Testis (tissue), 2 donors: ENCODE measurements at regions not wholly inside any gene's neighbourhood (a gene's known extent, or its start where the extent isn't known, plus 50 kb on each side); places are given as distances from the start of the nearest gene placed in this dataset.

Experiments used
- DNase-seq: peaks from one replicate; pipeline ENCODE4 v3.0.0-alpha.2; 2019
- H3K27ac ChIP-seq, 2 donors: fragments of 200-600 bp; sonication (generic); one replicate each; pipeline ENCODE4 v1.5.1; 2019
- H3K27me3 ChIP-seq: fragments of 200-600 bp; sonication (generic); one replicate; pipeline ENCODE4 v1.5.1; 2019
- H3K36me3 ChIP-seq: fragments of 200-600 bp; sonication (generic); one replicate; pipeline ENCODE4 v1.5.1; 2017; ENCODE audit warnings: low read depth; ENCODE audit errors: missing control alignments
- H3K4me1 ChIP-seq: fragments of 200-600 bp; sonication (generic); one replicate; pipeline ENCODE4 v1.5.1; 2019
- H3K4me3 ChIP-seq, 2 donors: fragments of 200-600 bp; sonication (generic); one replicate each; pipeline ENCODE4 v1.5.1; 2017 to 2019
- H3K9me3 ChIP-seq: fragments of 200-600 bp; sonication (generic); one replicate; pipeline ENCODE4 v1.5.1; 2017
- CTCF ChIP-seq, 3 experiments: fragments of 450-650 bp in 2 of 3; fragments of 200-600 bp in 1 of 3; sonication (generic) in 1 of 3; IDR thresholded peaks; one replicate each; pipeline ENCODE4 v1.5.1; 2016 to 2019; ENCODE audit warnings: antibody characterized with exemption in 3 of 3, mild to moderate bottlenecking in 2 of 3, moderate library complexity in 1 of 3
- POLR2A ChIP-seq: fragments of 450-650 bp; IDR thresholded peaks from one replicate; pipeline ENCODE4 v1.6.1; 2017; ENCODE audit warnings: antibody characterized with exemption, mild to moderate bottlenecking, moderate library complexity
- WGBS, 2 donors: methylation state at CpG; one replicate each; pipeline ENCODE4 v1.1.5; 2018; 5-methylcytosine and 5-hydroxymethylcytosine counted together
- intact Hi-C: fragments of 100-400 bp; cut with DNase I; formaldehyde crosslinking; loops from one replicate; pipeline ENCODE4 v1.15.1; 2023; ENCODE audit warnings: low total_unique reads

GRCh38 chr15:69902414-69903062, 195.2 kb downstream of the TLE3 start:
- 64 to 82% methylated on average over 7 of the region's 7 CpGs for WGBS, 2 donors
- intact Hi-C loops: no loop called here
- no peak for DNase-seq
- no peak overlapping the region for H3K4me3 ChIP-seq
- no peaks in the 10 kb centered on the region for H3K27me3 ChIP-seq
- TF ChIP-seq POLR2A (no peak), CTCF (IDR thresholded peaks at IDR 0.05) (no peak)
- no peaks in the 10 kb centered on the region for H3K4me1 ChIP-seq
- no peaks in the 10 kb centered on the region for H3K36me3 ChIP-seq
- H3K27ac ChIP-seq: no peak overlapping the region
- no peaks in the 10 kb centered on the region for H3K9me3 ChIP-seq

GRCh38 chr15:69903470-69904469, 193.9 kb downstream of the TLE3 start:
- Histone ChIP-seq H3K36me3 (no peaks in the 10 kb centered on the region), H3K9me3 (no peaks in the 10 kb centered on the region), H3K27me3 (no peaks in the 10 kb centered on the region), H3K27ac (no peak overlapping the region), H3K4me3 (no peak overlapping the region), H3K4me1 (no peaks in the 10 kb centered on the region)
- TF ChIP-seq POLR2A (no peak), CTCF (IDR thresholded peaks at IDR 0.05) (no peak)
- no peak for DNase-seq
- intact Hi-C loops: no loop called here
- WGBS, 2 donors: 76 to 77% methylated on average over 11 of the region's 11 CpGs

- 85 to 88% methylated on average over 11 of the region's 11 CpGs for WGBS, 2 donors
- H3K36me3 ChIP-seq: no peaks in the 10 kb centered on the region
These were observed 191.2 kb downstream of the TLE3 start for GRCh38 chr15:69906256-69907185.

GRCh38 chr15:69908060-69908459, 189.7 kb downstream of the TLE3 start:
- Histone ChIP-seq H3K36me3 (no peaks in the 10 kb centered on the region), H3K4me1 (no peaks in the 10 kb centered on the region), H3K27me3 (no peaks in the 10 kb centered on the region), H3K27ac (no peak overlapping the region), H3K9me3 (no peaks in the 10 kb centered on the region), H3K4me3 (no peak overlapping the region)
- intact Hi-C loops: no loop called here
- 71 to 78% methylated on average over 1 of the region's 1 CpG for WGBS, 2 donors
- TF ChIP-seq POLR2A (no peak), CTCF (IDR thresholded peaks at IDR 0.05) (no peak)
- no peak for DNase-seq

More at GRCh38 chr15:69906256-69907185, 191.2 kb downstream of the TLE3 start:
- no peak overlapping the region for H3K27ac ChIP-seq
- no peaks in the 10 kb centered on the region for H3K27me3 ChIP-seq
- no peak for DNase-seq
- no peaks in the 10 kb centered on the region for H3K4me1 ChIP-seq
- TF ChIP-seq CTCF (IDR thresholded peaks at IDR 0.05) (no peak), POLR2A (no peak)
- no peaks in the 10 kb centered on the region for H3K9me3 ChIP-seq
- H3K4me3 ChIP-seq: no peak overlapping the region
- intact Hi-C loops: no loop called here
